Endothelial cell of umbilical vein (primary cell): ENCODE measurements at regions not wholly inside any gene's neighbourhood (a gene's known extent, or its start where the extent isn't known, plus 50 kb on each side); places are given as distances from the start of the nearest gene placed in this dataset.

Experiments used
- BruUV-seq: library from RNA; stranded (reverse); fragments of 400-500 nt; replicated peaks from 2 replicates; lab custom pipeline; 2021; lab: Mats Ljungman, UMichigan
- CTCF ChIA-PET: fragments of 300-600, 350-600 bp; sonication (Branson Sonifier 250); formaldehyde crosslinking; loops from one replicate; lab custom pipeline; 2021; ENCODE audit warnings: antibody characterized with exemption, inconsistent platforms; lab: Charles Lee
- POLR2A ChIA-PET: fragments of 300-600, 350-600 bp; sonication (Branson Sonifier 250); formaldehyde crosslinking; loops from one replicate; lab custom pipeline; 2021; ENCODE audit warnings: antibody characterized with exemption, inconsistent platforms; lab: Charles Lee
- DNase-seq: peaks from one replicate; pipeline ENCODE4 v3.0.0-alpha.2; 2011; ENCODE audit warnings: low read depth, low spot score
- FAIRE-seq: peaks from 2 replicates; lab custom pipeline; 2011; peaks lifted over from hg19 to GRCh38; lab: Jason Lieb, UNC
- H2AFZ ChIP-seq: 2 replicates; pipeline ENCODE4 v1.6.0; 2012; ENCODE audit warnings: low read depth, low read length, control low read depth, inconsistent platforms
- H3K27ac ChIP-seq: 2 replicates; pipeline ENCODE4 v1.5.1; 2011; ENCODE audit warnings: low read depth, mild to moderate bottlenecking, control low read depth, low read length, moderate library complexity; ENCODE audit not compliant: insufficient read depth
- H3K27me3 ChIP-seq, 2 experiments: 2 replicates each; pipeline versions ENCODE4 v1.6.0 to v1.6.1; 2011; ENCODE audit warnings: low read length in 2 of 2, mixed read lengths in 1 of 2; ENCODE audit not compliant: control insufficient read depth in 2 of 2, insufficient read depth in 2 of 2
- H3K36me3 ChIP-seq, 2 experiments: 2 replicates in 1 of 2; 3 replicates in 1 of 2; pipeline ENCODE4 v1.5.1; 2011; ENCODE audit warnings: low read length in 2 of 2, mild to moderate bottlenecking in 1 of 2, moderate library complexity in 1 of 2; ENCODE audit not compliant: control insufficient read depth in 2 of 2, insufficient read depth in 2 of 2; ENCODE audit errors: extremely low read depth in 1 of 2
- H3K4me1 ChIP-seq: 3 replicates; pipeline ENCODE4 v1.5.1; 2011; ENCODE audit warnings: mild to moderate bottlenecking, low read length; ENCODE audit not compliant: control insufficient read depth, insufficient read depth; ENCODE audit errors: extremely low read depth
- H3K4me2 ChIP-seq: 2 replicates; pipeline ENCODE4 v1.6.1; 2011; ENCODE audit warnings: low read length, control low read depth, mixed read lengths; ENCODE audit not compliant: insufficient read depth
- H3K4me3 ChIP-seq, 3 experiments: fragments of 200-600 bp in 1 of 3; sonication (generic), shearing (Covaris generic) in 1 of 3; replicated peaks in 1 of 3; 2 replicates each; pipeline ENCODE4 v1.5.1; 2011 to 2016; ENCODE audit warnings: control low read depth in 3 of 3, low read length in 3 of 3, mild to moderate bottlenecking in 2 of 3, inconsistent platforms in 1 of 3, low read depth in 1 of 3, moderate library complexity in 1 of 3; ENCODE audit not compliant: insufficient read depth in 1 of 3
- H3K79me2 ChIP-seq: 2 replicates; pipeline ENCODE4 v1.6.0; 2012; ENCODE audit warnings: low read length, inconsistent platforms; ENCODE audit not compliant: control insufficient read depth, insufficient read depth
- H3K9ac ChIP-seq: replicated peaks from 2 replicates; pipeline ENCODE3; 2011; ENCODE audit warnings: low read length, control low read depth; ENCODE audit not compliant: insufficient read depth; ENCODE audit errors: extremely low read depth
- H3K9me1 ChIP-seq: replicated peaks from 3 replicates; pipeline ENCODE4 v1.6.0; 2011; ENCODE audit warnings: mild to moderate bottlenecking, low read length; ENCODE audit not compliant: control insufficient read depth, insufficient read depth; ENCODE audit errors: extremely low read depth
- H3K9me3 ChIP-seq: replicated peaks from 2 replicates; pipeline ENCODE4 v1.5.1; 2012; ENCODE audit warnings: low read length, inconsistent platforms; ENCODE audit not compliant: control insufficient read depth, insufficient read depth
- H4K20me1 ChIP-seq: replicated peaks from 2 replicates; pipeline ENCODE3; 2011; ENCODE audit warnings: mild to moderate bottlenecking, low read length; ENCODE audit not compliant: control insufficient read depth, insufficient read depth; ENCODE audit errors: extremely low read depth
- EZH2 ChIP-seq: IDR thresholded peaks from 2 replicates; pipeline ENCODE4 v1.6.1; 2012; ENCODE audit warnings: borderline replicate concordance, low read depth, mild to moderate bottlenecking, moderate library complexity, low read length, inconsistent platforms; ENCODE audit not compliant: severe bottlenecking
- FOS ChIP-seq: IDR thresholded peaks from 2 replicates; pipeline ENCODE4 v1.6.1; 2011; ENCODE audit warnings: mild to moderate bottlenecking, low read length, moderate library complexity, borderline replicate concordance; ENCODE audit not compliant: insufficient read depth
- JUN ChIP-seq: IDR thresholded peaks from 2 replicates; pipeline ENCODE4 v1.6.1; 2011; ENCODE audit warnings: borderline replicate concordance, low read depth; ENCODE audit not compliant: insufficient read length, insufficient read depth
- MAX ChIP-seq: IDR thresholded peaks from 2 replicates; pipeline ENCODE4 v1.6.1; 2011; ENCODE audit not compliant: insufficient read depth, insufficient read length
- MYC ChIP-seq: IDR thresholded peaks from one replicate; pipeline ENCODE4 v1.6.1; 2011; ENCODE audit warnings: mild to moderate bottlenecking, low read depth, low read length
- POLR2A ChIP-seq: IDR thresholded peaks from 2 replicates; pipeline ENCODE4 v1.6.1; 2012; ENCODE audit warnings: low read depth, mild to moderate bottlenecking, control low read depth, low read length
- POLR2AphosphoS5 ChIP-seq: IDR thresholded peaks from 2 replicates; pipeline ENCODE4 v1.6.1; 2012; ENCODE audit warnings: low read depth, mild to moderate bottlenecking, control low read depth, low read length, moderate library complexity; ENCODE audit not compliant: insufficient read depth
- dilution Hi-C: fragments of 300-500 bp; cut with MboI; formaldehyde crosslinking; loops from one replicate; pipeline ENCODE4 v1.15.0; 2019; ENCODE audit warnings: low sequenced_read_pairs; ENCODE audit not compliant: extremely low pct_ligation_motif_present
- intact Hi-C: fragments of 100-400 bp; cut with micrococcal nuclease; formaldehyde crosslinking; loops from one replicate; pipeline ENCODE4 v1.10.0; 2022
- TF ChIP-seq, protein P1 (sequence below), 2 donors: IDR thresholded peaks; 1 replicate in 1 of 2; 2 replicates in 1 of 2; pipeline ENCODE4 v1.5.1; 2011; ENCODE audit warnings: low read length in 2 of 2, mild to moderate bottlenecking in 2 of 2, moderate library complexity in 2 of 2, control low read depth in 1 of 2, inconsistent platforms in 1 of 2, low read depth in 1 of 2; ENCODE audit not compliant: insufficient read depth in 1 of 2; ENCODE audit errors: extremely low read depth in 1 of 2

DNA sequence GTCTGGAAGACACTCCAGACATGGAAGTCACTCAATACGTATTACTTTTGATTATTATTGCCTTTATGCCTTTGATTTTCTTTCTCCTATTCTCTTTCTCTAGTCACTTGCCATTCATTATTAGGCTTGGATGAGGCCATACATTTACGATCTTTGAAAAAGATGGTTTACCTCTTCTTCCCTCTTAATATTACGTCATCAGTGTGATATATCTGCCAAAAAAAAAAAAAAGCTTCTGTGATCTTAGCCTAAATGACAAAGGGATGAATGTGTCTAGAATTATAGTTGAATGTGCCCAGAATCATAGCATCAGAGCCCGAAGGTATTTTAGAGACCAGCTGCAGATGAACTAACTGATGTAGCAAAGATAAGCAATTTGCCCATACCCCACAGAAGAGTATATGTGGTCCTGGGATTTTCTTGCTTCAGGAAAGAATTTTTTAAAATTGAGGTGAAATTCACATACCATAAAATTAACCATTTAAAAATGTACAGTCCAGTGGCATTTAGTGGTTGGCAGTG is 73.9 kb downstream of the HHEX start:
- Histone ChIP-seq H3K9ac (no peak overlapping the region), H3K9me3 (no peaks in the 10 kb centered on the region), H3K27ac (no peak overlapping the region), H3K79me2 (no peaks in the 10 kb centered on the region), H4K20me1 (no peaks in the 10 kb centered on the region), H2AFZ (no peak overlapping the region), H3K27me3 (no peaks in the 10 kb centered on the region), H3K4me3 (no peak overlapping the region), H3K36me3 (no peaks in the 10 kb centered on the region), H3K4me1 (peaks cover 11% of the 10 kb centered on the region), H3K4me2 (no peak overlapping the region), H3K9me1 (no peaks in the 10 kb centered on the region)
- CTCF ChIA-PET = no interaction called here
- no TSS peak for BruUV-seq
- POLR2A ChIA-PET = no interaction called here
- dilution Hi-C loops (no loop called here), intact Hi-C loops (no loop called here)
- TF ChIP-seq MAX = no peak
- no peak for TF ChIP-seq POLR2AphosphoS5
- no peak for TF ChIP-seq JUN
- no peak for TF ChIP-seq EZH2
- TF ChIP-seq MYC = no peak
- TF ChIP-seq FOS = no peak
- no peak for TF ChIP-seq POLR2A
- TF ChIP-seq, protein P1, sequence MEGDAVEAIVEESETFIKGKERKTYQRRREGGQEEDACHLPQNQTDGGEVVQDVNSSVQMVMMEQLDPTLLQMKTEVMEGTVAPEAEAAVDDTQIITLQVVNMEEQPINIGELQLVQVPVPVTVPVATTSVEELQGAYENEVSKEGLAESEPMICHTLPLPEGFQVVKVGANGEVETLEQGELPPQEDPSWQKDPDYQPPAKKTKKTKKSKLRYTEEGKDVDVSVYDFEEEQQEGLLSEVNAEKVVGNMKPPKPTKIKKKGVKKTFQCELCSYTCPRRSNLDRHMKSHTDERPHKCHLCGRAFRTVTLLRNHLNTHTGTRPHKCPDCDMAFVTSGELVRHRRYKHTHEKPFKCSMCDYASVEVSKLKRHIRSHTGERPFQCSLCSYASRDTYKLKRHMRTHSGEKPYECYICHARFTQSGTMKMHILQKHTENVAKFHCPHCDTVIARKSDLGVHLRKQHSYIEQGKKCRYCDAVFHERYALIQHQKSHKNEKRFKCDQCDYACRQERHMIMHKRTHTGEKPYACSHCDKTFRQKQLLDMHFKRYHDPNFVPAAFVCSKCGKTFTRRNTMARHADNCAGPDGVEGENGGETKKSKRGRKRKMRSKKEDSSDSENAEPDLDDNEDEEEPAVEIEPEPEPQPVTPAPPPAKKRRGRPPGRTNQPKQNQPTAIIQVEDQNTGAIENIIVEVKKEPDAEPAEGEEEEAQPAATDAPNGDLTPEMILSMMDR (IDR thresholded peaks at IDR 0.05; ENCODE audit: extremely low read depth in 1 of 2, insufficient read depth in 1 of 2, low read depth in 1 of 2, low read length in 2 of 2) = no peak
- DNase-seq (no peak), FAIRE-seq (no peak)
